ENCODE measurements at regions not wholly inside any gene's neighbourhood (a gene's known extent, or its start where the extent isn't known, plus 50 kb on each side); places are given as distances from the start of the nearest gene placed in this dataset.

- DNase-seq (ENCODE audit: low read depth): no peak
Measured at GRCh38 chr16:9251026-9251425, 159.6 kb downstream of the HAPSTR1 start.

- no peak for DNase-seq (ENCODE audit: low read depth)
Measured at GRCh38 chr16:9254863-9255262, 163.4 kb downstream of the HAPSTR1 start.

- DNase-seq (ENCODE audit: low read depth): peak; percentile 3
Measured at GRCh38 chr16:9256196-9256595, 164.8 kb downstream of the HAPSTR1 start.

GRCh38 chr16:9257843-9258242 lies 166.4 kb downstream of the HAPSTR1 start:
- no peak for DNase-seq (ENCODE audit: low read depth)

DNA sequence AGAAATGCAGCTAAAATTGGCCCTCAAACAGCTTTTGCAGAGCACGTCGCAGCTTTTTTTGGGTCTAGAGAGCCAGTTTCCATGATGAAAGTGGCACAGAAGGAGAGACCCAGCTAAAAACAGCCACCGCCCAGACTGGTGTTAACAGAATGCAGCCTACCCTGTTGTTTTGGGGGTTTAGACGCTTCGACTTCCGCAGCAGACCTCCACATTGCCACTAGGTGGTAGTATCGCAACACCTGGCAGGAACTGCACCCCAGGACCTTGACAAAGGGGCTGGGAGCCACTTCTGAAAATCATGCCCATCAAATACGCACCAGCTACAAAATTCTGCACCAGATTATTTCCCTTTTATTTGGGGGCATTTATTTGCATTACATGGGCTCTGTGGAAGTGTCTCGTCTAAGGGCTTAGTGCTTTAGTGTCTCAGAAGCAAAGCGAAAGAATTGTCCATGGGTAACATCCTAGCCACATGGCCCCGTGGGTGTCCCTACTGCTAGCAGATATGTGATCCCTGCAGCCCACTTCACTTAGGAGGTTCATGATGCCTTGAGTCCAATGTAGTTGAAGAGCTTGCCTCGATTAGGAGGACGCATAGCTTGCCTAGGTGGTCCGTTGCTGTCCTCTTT lies 167.1 kb downstream of the HAPSTR1 start:
- DNase-seq (ENCODE audit: low read depth): peak; percentile 1

- no peak for DNase-seq (ENCODE audit: low read depth)
Measured at GRCh38 chr16:9259914-9260608, 168.6 kb downstream of the HAPSTR1 start.

GRCh38 chr16:9260666-9261065 lies 169.2 kb downstream of the HAPSTR1 start:
- DNase-seq (ENCODE audit: low read depth): no peak

DNA sequence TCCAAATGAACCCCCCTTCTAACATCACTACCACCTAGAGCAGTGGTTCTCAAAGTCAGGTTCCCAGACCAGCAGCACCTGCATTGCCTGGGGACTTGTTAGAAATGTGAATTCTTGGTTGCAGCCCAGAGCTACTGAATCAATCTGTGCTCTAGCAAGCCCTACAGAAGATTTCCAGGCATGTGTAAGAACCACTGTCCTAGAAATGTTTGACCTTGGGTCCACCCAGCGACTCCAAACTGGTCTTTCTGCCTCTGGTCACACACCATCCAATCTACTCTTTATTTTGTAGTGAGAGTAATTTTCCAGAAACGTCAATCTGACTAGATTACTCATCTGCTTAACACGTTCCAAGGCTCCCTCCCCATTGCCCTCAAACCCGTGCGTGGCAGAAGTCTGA lies 169.9 kb downstream of the HAPSTR1 start:
- DNase-seq (ENCODE audit: low read depth): no peak

DNA sequence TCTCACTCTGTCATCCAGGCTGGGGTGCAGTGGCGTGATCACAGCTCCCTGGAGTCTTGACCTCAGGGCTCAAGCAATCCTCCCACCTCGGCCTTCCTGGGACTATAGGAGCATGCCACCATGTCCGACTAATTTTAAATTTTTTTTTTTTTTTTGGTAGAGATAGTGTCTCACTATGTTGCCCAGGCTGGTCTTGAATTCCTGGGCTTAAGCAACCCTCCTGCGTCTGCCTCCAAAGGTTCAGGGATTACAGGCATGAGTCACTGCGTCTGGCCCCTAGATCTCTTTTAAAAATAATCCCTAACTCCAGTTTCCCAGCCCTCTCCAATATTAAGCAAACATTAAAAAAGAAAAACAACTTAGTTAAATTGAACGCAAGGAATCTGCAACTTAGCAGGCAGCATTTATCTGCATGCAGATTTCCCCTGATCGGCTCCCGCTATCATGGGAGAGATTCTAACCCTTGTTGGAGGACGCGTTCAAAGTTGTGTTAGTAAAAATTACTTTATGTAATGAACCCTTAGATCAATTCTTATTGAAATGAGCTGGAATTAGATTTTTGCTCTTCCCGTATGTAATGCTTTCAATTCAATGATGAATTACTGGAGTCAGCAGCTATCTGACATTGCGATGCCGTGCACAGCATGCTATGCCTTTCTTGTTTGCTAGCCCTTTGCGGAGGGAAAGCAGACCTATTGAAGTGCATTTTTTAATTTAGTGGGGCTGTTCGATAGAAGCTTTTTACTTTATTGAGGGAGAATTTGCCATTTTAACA lies 171.7 kb downstream of the HAPSTR1 start:
- DNase-seq (ENCODE audit: low read depth): no peak

GRCh38 chr16:9264067-9264466 lies 172.6 kb downstream of the HAPSTR1 start:
- DNase-seq (ENCODE audit: low read depth): no peak

DNA sequence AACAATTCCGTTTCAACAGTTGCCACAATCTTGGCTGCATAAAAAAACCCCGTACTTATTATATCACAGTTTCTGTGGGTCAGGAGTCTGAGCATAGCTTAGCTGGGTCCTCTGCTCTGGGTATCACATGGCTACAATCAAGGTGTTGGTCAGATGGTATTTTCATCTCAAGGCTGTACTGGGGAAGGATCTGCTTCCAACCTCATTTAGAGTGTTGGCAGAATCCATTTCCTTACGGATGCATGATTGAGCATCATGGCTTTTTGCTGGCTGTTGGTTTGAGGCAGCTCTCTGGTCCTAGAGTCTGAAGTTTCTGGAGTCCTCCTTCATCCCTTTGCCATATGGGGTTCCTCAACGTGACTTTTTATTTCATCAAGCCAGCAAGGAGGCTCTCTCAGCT lies 177.0 kb downstream of the HAPSTR1 start:
- no peak for DNase-seq (ENCODE audit: low read depth)

- DNase-seq (ENCODE audit: low read depth): no peak
Measured at GRCh38 chr16:9270424-9270823, 179.0 kb downstream of the HAPSTR1 start.

DNA sequence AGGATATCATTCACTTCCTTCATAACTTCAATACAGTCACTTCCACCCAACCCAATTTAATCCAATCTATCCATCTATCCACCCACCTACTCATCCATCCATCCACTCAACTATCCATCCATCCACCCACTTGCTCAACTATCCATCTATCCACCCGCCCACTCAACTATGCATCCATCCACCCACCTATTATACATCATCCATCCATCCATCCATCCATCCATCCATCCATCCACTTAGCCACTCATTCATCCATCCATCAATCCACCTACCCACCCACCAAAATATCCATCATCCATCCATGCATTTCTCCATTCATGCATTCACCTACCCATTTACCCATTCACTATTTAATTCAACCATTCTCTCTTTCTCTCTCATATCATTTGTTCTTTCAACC lies 179.5 kb downstream of the HAPSTR1 start:
- no peak for DNase-seq (ENCODE audit: low read depth)

DNA sequence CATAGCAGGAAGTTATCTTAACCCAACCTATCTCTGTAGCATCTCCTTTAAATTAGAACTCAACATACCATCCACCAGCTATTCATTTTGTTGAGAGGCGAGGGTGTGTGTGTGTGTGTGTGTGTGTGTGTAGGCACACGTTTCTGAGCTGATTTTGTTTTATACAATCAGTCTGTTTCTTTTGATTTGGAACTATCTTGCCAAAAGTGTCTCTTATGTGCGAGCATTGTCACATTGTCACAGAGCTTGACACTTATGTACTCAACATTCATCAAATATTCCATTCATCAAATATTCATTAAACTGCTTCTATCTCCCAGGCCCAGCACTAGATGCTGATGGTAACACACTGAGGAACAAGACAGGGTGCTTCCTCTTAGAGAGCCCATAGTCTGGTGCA lies 180.4 kb downstream of the HAPSTR1 start:
- no peak for DNase-seq (ENCODE audit: low read depth)

GRCh38 chr16:9275377-9275776 lies 183.9 kb downstream of the HAPSTR1 start:
- no peak for DNase-seq (ENCODE audit: low read depth)

- DNase-seq (ENCODE audit: low read depth): no peak
Measured at GRCh38 chr16:9275816-9276354, 184.4 kb downstream of the HAPSTR1 start.

DNA sequence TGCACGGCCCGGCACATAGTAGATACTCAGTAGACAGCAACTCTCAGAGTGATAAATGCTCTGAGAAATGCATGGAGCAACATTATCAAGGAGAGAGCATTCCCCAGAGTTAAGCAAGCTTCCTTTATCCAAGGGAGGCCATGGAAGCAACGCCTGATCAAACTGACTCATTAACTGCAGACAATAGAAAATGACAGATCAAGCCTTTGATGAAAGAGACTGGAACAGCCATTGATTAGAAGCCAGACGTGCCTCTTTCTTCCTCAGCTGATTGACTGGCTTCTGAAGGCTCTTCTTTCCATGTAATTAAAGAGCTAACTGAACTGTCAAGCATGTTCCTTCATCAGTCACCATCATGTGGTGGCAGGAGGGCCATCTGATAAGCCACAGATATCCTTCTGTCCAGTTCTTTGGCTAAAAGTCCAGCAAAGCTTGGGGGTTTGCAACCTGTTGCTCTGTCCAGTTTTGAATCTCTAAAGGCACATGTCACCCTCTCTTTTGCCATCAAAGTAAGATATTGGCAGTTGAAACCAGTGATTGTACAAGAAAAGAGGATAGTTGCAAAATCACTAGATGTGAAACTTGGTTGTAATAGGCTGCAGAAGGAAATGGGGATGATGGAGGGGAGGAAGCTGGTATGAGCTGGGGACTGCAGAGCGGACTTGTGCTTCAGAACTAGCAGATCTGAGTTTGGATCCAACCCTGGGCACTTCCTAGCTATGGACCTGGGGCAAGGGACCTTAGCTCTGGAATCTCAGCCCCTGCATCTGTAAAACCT lies 188.0 kb downstream of the HAPSTR1 start:
- no peak for DNase-seq (ENCODE audit: low read depth)

DNA sequence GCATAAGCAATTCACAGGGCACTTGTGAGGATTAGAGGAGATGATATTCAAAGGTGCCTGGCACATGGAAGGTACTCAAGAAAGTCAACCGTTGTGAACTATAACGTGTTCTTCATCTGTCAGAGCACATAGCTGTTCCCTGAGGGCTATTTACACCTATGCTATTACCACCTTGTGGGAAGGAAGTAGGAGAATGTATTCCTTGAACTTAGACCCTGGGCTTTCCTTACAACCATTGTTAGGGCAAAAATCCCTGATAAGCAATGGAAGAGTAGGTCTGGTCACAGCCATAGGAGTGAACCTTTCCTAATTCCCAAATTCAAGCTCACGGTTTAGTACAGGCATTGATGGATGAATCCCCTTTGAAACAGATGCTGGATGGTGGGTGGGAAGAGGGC lies 188.6 kb downstream of the HAPSTR1 start:
- no peak for DNase-seq (ENCODE audit: low read depth)

DNA sequence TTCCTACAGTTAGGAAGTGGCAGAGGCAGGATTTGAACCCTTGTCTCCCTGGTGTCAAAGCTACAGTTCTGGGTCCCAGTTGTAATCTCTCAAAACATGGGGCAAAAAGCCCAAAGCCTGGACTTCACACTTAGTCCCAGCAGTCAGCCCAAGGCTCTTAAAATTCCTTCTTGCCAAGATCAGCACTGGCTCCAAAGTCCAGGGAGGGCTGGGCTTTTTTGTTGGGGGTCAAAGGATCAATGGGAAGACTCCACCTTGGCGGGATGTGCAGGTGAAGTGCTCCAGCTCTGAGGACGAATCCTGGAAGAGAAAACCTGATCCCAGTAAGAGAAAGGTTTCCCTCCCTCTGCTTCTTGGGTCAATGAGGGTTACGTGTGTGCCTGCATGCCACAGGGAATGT lies 195.5 kb downstream of the HAPSTR1 start:
- DNase-seq (ENCODE audit: low read depth): no peak

DNA sequence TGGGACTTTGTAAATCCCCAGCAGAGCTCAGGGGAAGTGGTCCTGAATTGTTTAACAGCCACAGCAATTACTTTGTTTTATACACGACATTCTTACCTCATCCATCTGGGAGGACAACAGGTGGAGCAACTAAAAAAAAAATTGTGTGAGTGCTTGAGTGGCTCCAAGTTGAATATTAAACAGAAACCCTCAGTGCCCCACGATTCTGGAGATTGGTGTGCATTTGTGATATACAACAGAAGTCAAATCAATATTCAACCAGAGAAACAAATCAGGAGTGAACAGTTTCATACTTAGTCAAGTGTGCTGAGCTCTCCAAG lies 204.8 kb downstream of the HAPSTR1 start:
- DNase-seq (ENCODE audit: low read depth): no peak

DNA sequence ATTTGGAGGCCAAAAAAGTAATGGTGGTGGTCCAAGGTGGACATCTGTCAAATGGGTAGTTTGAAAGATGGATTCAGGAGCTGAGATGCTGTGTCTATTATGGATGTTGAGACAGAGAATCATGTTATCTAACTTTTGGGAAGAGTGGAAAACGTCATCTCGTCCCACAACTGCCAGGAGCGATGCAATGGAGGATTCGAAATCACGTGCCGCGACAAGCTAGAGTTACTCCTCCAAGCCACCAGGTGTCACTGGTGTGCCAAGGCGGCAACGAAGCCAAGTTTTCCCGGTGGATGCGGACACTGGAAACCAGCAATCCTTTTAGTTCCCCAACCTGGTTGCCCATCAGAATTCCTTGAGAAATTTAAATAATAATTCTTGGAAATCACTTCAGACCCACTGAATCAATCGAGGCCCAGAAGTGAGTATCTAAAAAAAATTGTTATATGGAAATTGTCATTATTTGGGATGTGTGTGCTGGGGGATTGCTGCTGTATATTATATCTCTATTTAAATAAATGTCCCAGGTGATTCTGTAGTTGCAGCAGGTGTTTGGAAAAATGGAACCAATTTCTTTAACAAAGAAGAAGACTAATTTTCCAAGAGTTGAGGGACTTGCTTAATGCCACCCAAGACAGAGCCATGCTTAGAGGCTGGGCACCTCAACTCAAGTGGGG lies 206.1 kb downstream of the HAPSTR1 start:
- no peak for DNase-seq (ENCODE audit: low read depth)

- DNase-seq (ENCODE audit: low read depth): no peak
Measured at GRCh38 chr16:9300252-9300651, 208.8 kb downstream of the HAPSTR1 start.

All from stimulated activated CD8-positive, alpha-beta memory T cell treated with anti-CD3 and anti-CD28 coated beads, Interleukin-4, amount 100 ng/mL, for 24 hours (primary cell).